ENCODE measurements at regions not wholly inside any gene's neighbourhood (a gene's known extent, or its start where the extent isn't known, plus 50 kb on each side); places are given as distances from the start of the nearest gene placed in this dataset.

GRCh38 chr14:84253326-84253725, 1276.6 kb upstream of the FLRT2 start:
- H3K4me3 ChIP-seq (ENCODE audit: low read depth, low read length) = no peak overlapping the region
- no peak for TF ChIP-seq CTCF (IDR thresholded peaks at IDR 0.05; ENCODE audit: insufficient read depth, low read depth, low read length, missing control alignments)
- DNase-seq (ENCODE audit: low read depth) = no peak

- no peak overlapping the region for H3K4me3 ChIP-seq (ENCODE audit: low read depth, low read length)
- no peak for TF ChIP-seq CTCF (IDR thresholded peaks at IDR 0.05; ENCODE audit: insufficient read depth, low read depth, low read length, missing control alignments)
- DNase-seq (ENCODE audit: low read depth) = no peak
These were observed 1275.7 kb upstream of the FLRT2 start for GRCh38 chr14:84254290-84254689.

- H3K4me3 ChIP-seq (ENCODE audit: low read depth, low read length) = no peak overlapping the region
- no peak for TF ChIP-seq CTCF (IDR thresholded peaks at IDR 0.05; ENCODE audit: insufficient read depth, low read depth, low read length, missing control alignments)
- no peak for DNase-seq (ENCODE audit: low read depth)
These were observed 1267.0 kb upstream of the FLRT2 start for GRCh38 chr14:84262932-84263331.

DNA sequence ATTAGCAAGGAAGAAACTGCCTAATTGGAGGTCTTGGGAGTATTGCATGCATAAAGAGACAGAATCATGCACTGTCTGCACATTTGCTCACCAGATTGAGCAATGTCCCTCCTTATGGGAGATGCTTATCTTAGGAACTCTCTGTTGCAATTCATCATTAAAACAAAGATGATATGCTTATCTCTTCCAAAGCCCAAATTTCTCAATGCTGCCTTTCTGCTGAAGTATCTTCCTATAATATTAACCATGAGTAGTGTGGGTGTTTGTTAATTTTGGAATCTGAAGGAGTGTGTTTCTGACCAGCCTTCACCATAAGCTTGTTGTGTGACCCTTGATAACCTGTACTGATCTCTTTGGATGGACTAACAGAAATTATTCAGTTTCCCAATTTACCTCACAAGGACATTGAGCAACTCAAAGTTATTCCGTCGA, 1257.6 kb upstream of the FLRT2 start:
- H3K4me3 ChIP-seq (ENCODE audit: low read depth, low read length) = no peak overlapping the region
- DNase-seq (ENCODE audit: low read depth) = no peak
- TF ChIP-seq CTCF (IDR thresholded peaks at IDR 0.05; ENCODE audit: insufficient read depth, low read depth, low read length, missing control alignments) = no peak

DNA sequence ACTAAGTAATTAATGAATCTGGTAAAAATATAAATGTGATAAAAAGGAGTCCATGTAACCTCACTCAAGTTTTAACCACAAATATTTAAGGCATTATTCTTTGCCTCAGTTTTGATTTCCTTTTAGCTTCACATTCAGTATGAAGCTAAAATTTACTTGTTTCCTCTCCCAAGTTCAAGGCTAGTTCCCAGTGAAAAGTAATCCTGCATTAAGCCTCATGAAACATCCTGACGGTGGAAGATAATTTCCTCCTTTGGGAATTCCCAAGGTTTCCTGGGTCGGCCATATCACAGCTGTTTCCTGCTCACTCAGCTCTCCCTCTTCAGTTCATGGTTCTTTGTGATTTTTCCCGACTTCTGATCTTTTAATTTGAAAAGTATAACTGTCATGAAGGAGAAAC, 1256.8 kb upstream of the FLRT2 start:
- no peak for TF ChIP-seq CTCF (IDR thresholded peaks at IDR 0.05; ENCODE audit: insufficient read depth, low read depth, low read length, missing control alignments)
- no peak for DNase-seq (ENCODE audit: low read depth)
- H3K4me3 ChIP-seq (ENCODE audit: low read depth, low read length) = no peak overlapping the region

DNA sequence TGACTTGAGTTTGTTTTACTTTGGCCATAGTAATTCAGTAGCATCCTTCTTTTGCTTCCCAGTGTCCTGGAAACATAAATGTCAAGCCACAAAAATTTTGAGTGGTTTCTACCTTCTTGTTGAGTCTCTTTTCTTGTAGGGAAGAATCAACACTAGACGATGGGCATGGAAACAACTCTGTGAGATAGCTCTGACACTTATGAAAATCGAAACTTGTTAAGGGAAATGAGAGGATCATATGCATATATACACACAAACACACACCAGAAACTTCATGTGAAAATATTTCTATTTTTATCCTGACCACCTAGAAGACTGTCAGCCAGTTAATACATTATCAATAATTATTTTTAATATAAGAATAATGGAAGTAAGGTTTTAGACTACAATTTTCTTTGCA, 1247.3 kb upstream of the FLRT2 start:
- no peak for DNase-seq (ENCODE audit: low read depth)
- H3K4me3 ChIP-seq (ENCODE audit: low read depth, low read length) = no peak overlapping the region
- TF ChIP-seq CTCF (IDR thresholded peaks at IDR 0.05; ENCODE audit: insufficient read depth, low read depth, low read length, missing control alignments) = no peak

GRCh38 chr14:84288781-84289180, 1241.2 kb upstream of the FLRT2 start:
- TF ChIP-seq CTCF (IDR thresholded peaks at IDR 0.05; ENCODE audit: insufficient read depth, low read depth, low read length, missing control alignments) = no peak
- DNase-seq (ENCODE audit: low read depth) = no peak
- H3K4me3 ChIP-seq (ENCODE audit: low read depth, low read length) = no peak overlapping the region

Data from GM12865 (cell line).